Smooth muscle cell (in vitro differentiated cells): ENCODE measurements at regions not wholly inside any gene's neighbourhood (a gene's known extent, or its start where the extent isn't known, plus 50 kb on each side); places are given as distances from the start of the nearest gene placed in this dataset.
"Not testable (repeated sequence)": the region's sequence is repeated elsewhere in the genome, so short reads cannot be mapped to it uniquely, and the experiment has no call there.

Experiments used
- DNase-seq: peaks from one replicate; lab custom pipeline; 2025; ENCODE audit not compliant: unreplicated experiment; lab: John Stamatoyannopoulos, UW
- H2AFZ ChIP-seq: fragments of 200-600 bp; sonication (generic); 2 replicates; pipeline ENCODE4 v1.6.0; 2016; ENCODE audit warnings: antibody characterized with exemption, low read depth, mild to moderate bottlenecking
- H3F3A ChIP-seq: fragments of 200-600 bp; sonication (generic); 2 replicates; pipeline ENCODE4 v1.6.0; 2017; ENCODE audit warnings: antibody characterized with exemption, low read depth
- H3K27ac ChIP-seq: fragments of 200-600 bp; sonication (generic); 2 replicates; pipeline ENCODE4 v1.5.1; 2016; ENCODE audit warnings: low read depth, mild to moderate bottlenecking
- H3K27me3 ChIP-seq: fragments of 200-600 bp; sonication (generic); 2 replicates; pipeline ENCODE4 v1.6.1; 2016; ENCODE audit warnings: low read depth, mild to moderate bottlenecking
- H3K36me3 ChIP-seq: fragments of 200-600 bp; sonication (generic); 2 replicates; pipeline ENCODE4 v1.5.1; 2016; ENCODE audit warnings: low read depth
- H3K4me1 ChIP-seq: fragments of 200-600 bp; sonication (generic); 2 replicates; pipeline ENCODE4 v1.5.1; 2016; ENCODE audit warnings: low read depth
- H3K4me2 ChIP-seq: fragments of 200-600 bp; sonication (generic); 2 replicates; pipeline ENCODE4 v1.6.0; 2016; ENCODE audit warnings: mild to moderate bottlenecking
- H3K4me3 ChIP-seq: fragments of 200-600 bp; sonication (generic); 2 replicates; pipeline ENCODE4 v1.5.1; 2016; ENCODE audit warnings: mild to moderate bottlenecking
- H3K79me2 ChIP-seq: fragments of 200-600 bp; sonication (generic); 2 replicates; pipeline ENCODE4 v1.6.0; 2016; ENCODE audit warnings: low read depth, mild to moderate bottlenecking
- H3K9ac ChIP-seq: fragments of 200-600 bp; sonication (generic); 2 replicates; pipeline ENCODE4 v1.6.0; 2016; ENCODE audit warnings: low read depth
- H3K9me3 ChIP-seq: fragments of 200-600 bp; sonication (generic); replicated peaks from 2 replicates; pipeline ENCODE4 v1.5.1; 2016; ENCODE audit warnings: low read depth
- H4K20me1 ChIP-seq: fragments of 200-600 bp; sonication (generic); 2 replicates; pipeline ENCODE4 v1.6.0; 2016; ENCODE audit warnings: low read depth
- WGBS: methylation state at CpG from one replicate; pipeline ENCODE4 v1.1.7; 2016; ENCODE audit warnings: low lambda C conversion rate; 5-methylcytosine and 5-hydroxymethylcytosine counted together
- TF ChIP-seq, protein P1 (sequence below): fragments of 200-600 bp; sonication (generic); IDR thresholded peaks from 2 replicates; pipeline ENCODE4 v1.5.1; 2017; ENCODE audit warnings: borderline replicate concordance, mild to moderate bottlenecking, antibody characterized with exemption; ENCODE audit not compliant: insufficient read depth, poor library complexity, severe bottlenecking

DNA sequence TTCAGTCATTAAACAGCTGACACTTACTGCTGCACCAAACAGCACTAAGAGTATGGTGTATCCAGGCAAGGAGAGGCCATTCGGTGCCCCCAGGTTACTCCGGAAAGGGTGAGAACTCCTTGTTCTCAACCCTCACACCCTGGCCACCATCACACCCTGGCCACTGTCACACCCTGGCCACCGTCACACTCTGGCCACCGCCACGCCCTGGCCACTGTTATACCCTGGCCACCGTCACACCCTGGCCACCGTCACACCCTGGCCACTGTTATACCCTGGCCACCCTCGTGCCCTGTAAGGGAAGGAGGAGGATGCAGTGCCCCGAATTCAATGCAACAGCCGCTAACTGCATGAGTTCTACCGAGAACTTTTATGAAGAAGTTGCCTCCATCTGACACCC lies 644.4 kb downstream of the TBC1D22A start:
- no peaks in the 10 kb centered on the region for H3K36me3 ChIP-seq
- H3K9ac ChIP-seq, result no peak overlapping the region
- H2AFZ ChIP-seq, result no peak overlapping the region
- TF ChIP-seq, protein P1, sequence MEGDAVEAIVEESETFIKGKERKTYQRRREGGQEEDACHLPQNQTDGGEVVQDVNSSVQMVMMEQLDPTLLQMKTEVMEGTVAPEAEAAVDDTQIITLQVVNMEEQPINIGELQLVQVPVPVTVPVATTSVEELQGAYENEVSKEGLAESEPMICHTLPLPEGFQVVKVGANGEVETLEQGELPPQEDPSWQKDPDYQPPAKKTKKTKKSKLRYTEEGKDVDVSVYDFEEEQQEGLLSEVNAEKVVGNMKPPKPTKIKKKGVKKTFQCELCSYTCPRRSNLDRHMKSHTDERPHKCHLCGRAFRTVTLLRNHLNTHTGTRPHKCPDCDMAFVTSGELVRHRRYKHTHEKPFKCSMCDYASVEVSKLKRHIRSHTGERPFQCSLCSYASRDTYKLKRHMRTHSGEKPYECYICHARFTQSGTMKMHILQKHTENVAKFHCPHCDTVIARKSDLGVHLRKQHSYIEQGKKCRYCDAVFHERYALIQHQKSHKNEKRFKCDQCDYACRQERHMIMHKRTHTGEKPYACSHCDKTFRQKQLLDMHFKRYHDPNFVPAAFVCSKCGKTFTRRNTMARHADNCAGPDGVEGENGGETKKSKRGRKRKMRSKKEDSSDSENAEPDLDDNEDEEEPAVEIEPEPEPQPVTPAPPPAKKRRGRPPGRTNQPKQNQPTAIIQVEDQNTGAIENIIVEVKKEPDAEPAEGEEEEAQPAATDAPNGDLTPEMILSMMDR, result no peak
- H3K27ac ChIP-seq, result no peak overlapping the region
- H3K4me2 ChIP-seq, result no peak overlapping the region
- no peaks in the 10 kb centered on the region for H4K20me1 ChIP-seq
- H3K27me3 ChIP-seq, result no peaks in the 10 kb centered on the region
- H3K4me3 ChIP-seq, result no peak overlapping the region
- DNase-seq, result no peak
- whole genome bisulfite sequencing, result 80% methylated on average over 11 of the region's 11 CpGs
- H3K4me1 ChIP-seq, result no peaks in the 10 kb centered on the region
- no peaks in the 10 kb centered on the region for H3F3A ChIP-seq
- H3K79me2 ChIP-seq, result no peaks in the 10 kb centered on the region
- H3K9me3 ChIP-seq, result no peaks in the 10 kb centered on the region

DNA sequence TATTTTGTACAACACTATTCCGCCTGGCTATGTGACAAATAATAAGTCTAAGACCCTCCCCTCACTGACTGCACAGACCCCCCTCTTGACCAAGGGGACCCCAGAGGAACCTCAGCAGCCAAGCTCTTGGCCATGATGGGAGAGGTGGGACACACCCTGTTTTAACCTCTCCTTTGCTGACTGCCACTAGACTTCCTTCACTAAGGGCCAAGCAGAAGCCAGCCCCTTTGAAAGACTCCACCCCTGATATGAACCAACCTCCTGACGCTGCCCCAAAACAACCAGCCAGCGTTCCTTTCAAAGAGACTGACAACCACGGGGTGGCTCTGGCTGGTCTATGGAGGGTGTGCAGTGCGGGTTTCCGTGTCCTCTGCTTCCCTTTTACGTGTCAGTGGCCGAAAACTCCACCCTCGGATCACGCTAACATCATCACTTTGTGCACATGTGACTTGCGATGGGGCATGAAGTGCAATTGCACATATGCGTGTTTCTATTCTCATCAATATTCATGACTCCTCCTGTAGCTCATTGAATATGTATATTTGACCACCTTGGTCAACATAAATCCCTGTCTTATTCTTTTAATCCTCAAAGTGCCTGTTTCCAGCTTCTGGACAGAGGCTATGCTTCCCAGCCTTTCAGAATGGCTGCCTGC lies 643.9 kb downstream of the TBC1D22A start:
- no peaks in the 10 kb centered on the region for H3K4me1 ChIP-seq
- H3F3A ChIP-seq, result no peaks in the 10 kb centered on the region
- no peak overlapping the region for H3K4me3 ChIP-seq
- no peak overlapping the region for H3K27ac ChIP-seq
- no peak overlapping the region for H3K4me2 ChIP-seq
- H2AFZ ChIP-seq, result no peak overlapping the region
- H4K20me1 ChIP-seq, result no peaks in the 10 kb centered on the region
- H3K36me3 ChIP-seq, result no peaks in the 10 kb centered on the region
- H3K9ac ChIP-seq, result no peak overlapping the region
- H3K79me2 ChIP-seq, result no peaks in the 10 kb centered on the region
- WGBS, result 79% methylated on average over 12 of the region's 12 CpGs
- DNase-seq, result no peak
- H3K9me3 ChIP-seq, result no peaks in the 10 kb centered on the region
- no peaks in the 10 kb centered on the region for H3K27me3 ChIP-seq
- TF ChIP-seq, protein P1, result no peak

DNA sequence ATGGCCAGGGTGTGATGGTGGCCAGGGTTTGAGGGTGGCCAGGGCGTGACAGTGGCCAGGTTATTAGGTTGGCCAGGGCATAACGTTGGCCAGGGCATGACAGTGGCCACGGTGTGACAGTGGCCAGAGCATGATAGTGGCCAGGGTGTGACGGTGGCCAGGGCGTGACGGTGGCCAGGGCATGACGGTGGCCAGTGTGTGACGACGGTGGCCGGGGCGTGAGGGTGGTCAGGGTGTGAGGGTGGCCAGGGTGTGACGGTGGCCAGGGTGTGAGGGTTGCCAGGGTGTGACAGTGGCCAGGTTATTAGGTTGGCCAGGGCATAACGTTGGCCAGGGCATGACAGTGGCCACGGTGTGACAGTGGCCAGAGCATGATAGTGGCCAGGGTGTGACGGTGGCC lies 642.8 kb downstream of the TBC1D22A start:
- not testable (repeated sequence) for H3K9me3 ChIP-seq, H3K4me2 ChIP-seq, H3K4me1 ChIP-seq

DNA sequence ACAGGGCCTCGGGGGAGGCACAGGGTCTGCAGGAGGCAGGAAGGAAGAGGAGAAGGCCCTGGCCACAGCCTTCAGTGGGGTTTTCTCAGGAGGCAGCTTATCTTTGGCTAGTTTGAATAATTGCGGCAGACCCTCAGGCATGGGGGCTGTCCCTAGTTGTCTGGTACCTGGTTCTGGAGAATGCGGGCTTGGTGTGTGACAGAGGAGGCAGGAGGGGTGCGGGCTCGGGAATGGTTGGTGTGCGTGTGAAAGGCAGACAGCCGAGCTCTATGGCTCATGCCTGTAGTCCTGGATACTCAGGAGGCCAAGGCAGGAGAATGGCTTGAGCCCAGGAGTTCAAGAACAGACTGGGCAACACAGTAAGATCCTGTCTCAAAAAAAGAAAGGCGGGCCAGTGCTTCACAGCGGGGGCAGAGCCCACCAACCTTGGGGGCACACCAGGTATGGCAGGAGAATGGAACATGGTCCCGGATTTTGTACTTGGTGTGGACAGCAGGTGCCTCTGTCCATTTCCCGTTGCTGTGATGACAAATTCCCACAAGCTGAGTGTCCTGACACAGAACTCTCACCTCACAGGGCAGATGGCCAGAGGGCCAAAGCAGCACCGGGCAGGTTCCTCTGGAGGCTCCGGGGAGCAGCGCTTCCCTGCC lies 640.6 kb downstream of the TBC1D22A start:
- 86% methylated on average over 14 of the region's 14 CpGs for WGBS
- DNase-seq, result no peak
- Histone ChIP-seq H3K36me3 (no peaks in the 10 kb centered on the region), H3K4me1 (no peaks in the 10 kb centered on the region), H3K79me2 (no peaks in the 10 kb centered on the region), H3K9me3 (no peaks in the 10 kb centered on the region), H3K27me3 (no peaks in the 10 kb centered on the region), H4K20me1 (no peaks in the 10 kb centered on the region), H3K9ac (no peak overlapping the region), H3K4me3 (no peak overlapping the region), H3K27ac (no peak overlapping the region), H2AFZ (no peak overlapping the region), H3F3A (no peaks in the 10 kb centered on the region), H3K4me2 (no peak overlapping the region)
- TF ChIP-seq, protein P1, result no peak

More for the DNA sequence above, 642.8 kb downstream of the TBC1D22A start:
- not testable (repeated sequence) for H3K4me3 ChIP-seq, DNase-seq, H3K27ac ChIP-seq, H3K27me3 ChIP-seq, H3K79me2 ChIP-seq, H3K36me3 ChIP-seq, H3F3A ChIP-seq, H3K9ac ChIP-seq, H2AFZ ChIP-seq, H4K20me1 ChIP-seq
- WGBS, result 78% methylated on average over 15 of the region's 15 CpGs
